A673 (cell line): ENCODE measurements at regions not wholly inside any gene's neighbourhood (a gene's known extent, or its start where the extent isn't known, plus 50 kb on each side); places are given as distances from the start of the nearest gene placed in this dataset.
"Not testable (repeated sequence)": the region's sequence is repeated elsewhere in the genome, so short reads cannot be mapped to it uniquely, and the experiment has no call there.

Experiments
- BruUV-seq: library from RNA; stranded (reverse); fragments of 400-500 nt; replicated peaks from 2 replicates; lab custom pipeline; 2021; lab: Mats Ljungman, UMichigan
- CTCF ChIA-PET: fragments of 300-600 bp; sonication (Branson Sonifier 250); formaldehyde crosslinking; loops from one replicate; lab custom pipeline; 2022; ENCODE audit warnings: antibody characterized with exemption; lab: Charles Lee
- POLR2A ChIA-PET: fragments of 300-600 bp; sonication (Branson Sonifier 250); formaldehyde crosslinking; loops from one replicate; lab custom pipeline; 2022; ENCODE audit warnings: antibody characterized with exemption; ENCODE audit not compliant: low non-redundant PET; lab: Charles Lee
- DNase-seq: peaks from one replicate; pipeline ENCODE4 v3.0.0-alpha.2; 2015; ENCODE audit warnings: low spot score
- H3K27ac ChIP-seq: fragments of 200-600 bp; sonication (generic); 2 replicates; pipeline ENCODE4 v1.5.1; 2016; ENCODE audit warnings: mixed run types, low read depth, mild to moderate bottlenecking, mixed read lengths, antibody characterized with exemption, low read length; ENCODE audit not compliant: poor library complexity, severe bottlenecking
- H3K27me3 ChIP-seq: fragments of 200-600 bp; sonication (generic); replicated peaks from 2 replicates; pipeline ENCODE4 v1.6.1; 2017; ENCODE audit warnings: mixed run types, low read depth, mild to moderate bottlenecking, mixed read lengths, antibody characterized with exemption, low read length; ENCODE audit not compliant: insufficient read depth, poor library complexity
- H3K36me3 ChIP-seq: fragments of 200-600 bp; sonication (generic); 2 replicates; pipeline ENCODE4 v1.6.1; 2016; ENCODE audit warnings: mixed run types, mild to moderate bottlenecking, mixed read lengths, antibody characterized with exemption, low read length; ENCODE audit not compliant: insufficient read depth, poor library complexity, severe bottlenecking
- H3K4me1 ChIP-seq: fragments of 200-600 bp; sonication (generic); 2 replicates; pipeline ENCODE4 v1.6.1; 2017; ENCODE audit warnings: mixed run types, mild to moderate bottlenecking, mixed read lengths, antibody characterized with exemption, low read length; ENCODE audit not compliant: insufficient read depth, poor library complexity, severe bottlenecking
- H3K4me3 ChIP-seq: fragments of 200-600 bp; sonication (generic); 2 replicates; pipeline ENCODE4 v1.5.1; 2016; ENCODE audit warnings: low read depth, mixed run types, mild to moderate bottlenecking, mixed read lengths, low read length; ENCODE audit not compliant: poor library complexity, severe bottlenecking
- H3K9me3 ChIP-seq: fragments of 200-600 bp; sonication (generic); 2 replicates; pipeline ENCODE4 v1.6.1; 2016; ENCODE audit warnings: mixed run types, low read depth, mild to moderate bottlenecking, mixed read lengths, antibody characterized with exemption, low read length; ENCODE audit not compliant: poor library complexity, severe bottlenecking
- intact Hi-C: fragments of 100-400 bp; cut with micrococcal nuclease; formaldehyde crosslinking; loops from one replicate; pipeline ENCODE4 v1.10.0; 2022; ENCODE audit not compliant: unreplicated experiment

GRCh38 chr2:111544006-111544405 lies 340.0 kb downstream of the ANAPC1 start:
- H3K9me3 ChIP-seq, H3K4me3 ChIP-seq, BruUV-seq, H3K27me3 ChIP-seq, H3K27ac ChIP-seq, H3K4me1 ChIP-seq, DNase-seq, CTCF ChIA-PET, H3K36me3 ChIP-seq, POLR2A ChIA-PET, intact Hi-C loops: not testable (repeated sequence)

- BruUV-seq, CTCF ChIA-PET, intact Hi-C loops, H3K9me3 ChIP-seq, POLR2A ChIA-PET, H3K36me3 ChIP-seq, H3K27me3 ChIP-seq, DNase-seq, H3K4me3 ChIP-seq, H3K4me1 ChIP-seq, H3K27ac ChIP-seq: not testable (repeated sequence)
These were observed 338.1 kb downstream of the ANAPC1 start for GRCh38 chr2:111545723-111546431.

DNA sequence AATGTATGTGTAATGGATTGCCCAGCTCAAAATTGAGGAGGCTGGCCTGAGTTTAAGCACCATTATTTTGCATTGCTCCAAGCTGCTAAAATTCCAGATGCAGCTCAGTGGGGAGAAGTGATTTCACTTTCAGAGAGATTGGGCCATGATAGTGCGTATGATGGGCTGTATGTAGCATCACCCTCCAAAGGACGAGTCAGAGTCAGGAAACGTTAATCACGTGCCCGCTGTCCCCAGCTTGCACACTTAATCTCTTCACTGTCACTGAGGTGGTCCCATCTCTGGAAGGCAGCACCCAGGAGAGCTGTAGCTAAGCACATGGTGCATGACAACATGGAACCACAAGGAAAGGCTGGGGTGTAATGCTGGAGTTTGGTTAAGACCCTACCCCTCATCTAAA lies 337.4 kb downstream of the ANAPC1 start:
- H3K4me1 ChIP-seq, H3K27me3 ChIP-seq, intact Hi-C loops, CTCF ChIA-PET, H3K27ac ChIP-seq, DNase-seq, H3K36me3 ChIP-seq, H3K4me3 ChIP-seq, BruUV-seq, POLR2A ChIA-PET, H3K9me3 ChIP-seq: not testable (repeated sequence)

- intact Hi-C loops, H3K4me1 ChIP-seq, H3K27me3 ChIP-seq, CTCF ChIA-PET, H3K36me3 ChIP-seq, POLR2A ChIA-PET, H3K9me3 ChIP-seq, DNase-seq, H3K4me3 ChIP-seq, BruUV-seq, H3K27ac ChIP-seq: not testable (repeated sequence)
These were observed 334.8 kb downstream of the ANAPC1 start for GRCh38 chr2:111549174-111549573.

DNA sequence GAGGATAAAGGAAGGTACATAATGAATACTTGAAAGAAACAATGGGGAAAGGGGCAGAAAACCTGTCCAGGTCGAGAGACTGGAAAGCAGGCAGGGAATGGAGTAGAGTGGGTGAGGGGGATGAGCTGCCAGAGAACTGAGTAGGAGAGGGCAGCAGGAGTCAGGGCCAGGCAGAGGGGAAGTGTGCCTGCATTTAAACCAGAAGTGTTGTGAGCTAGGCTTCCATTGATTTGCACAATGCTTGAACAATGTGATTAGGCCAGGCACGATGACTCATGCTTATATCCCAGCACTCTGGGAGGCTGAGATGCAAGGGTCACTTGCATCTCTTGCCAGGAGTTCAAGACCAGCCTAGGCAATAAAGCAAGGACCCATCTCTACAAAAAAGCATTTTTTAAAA lies 332.6 kb downstream of the ANAPC1 start:
- H3K4me3 ChIP-seq, BruUV-seq, DNase-seq, CTCF ChIA-PET, H3K27me3 ChIP-seq, H3K27ac ChIP-seq, H3K4me1 ChIP-seq, H3K36me3 ChIP-seq, H3K9me3 ChIP-seq, POLR2A ChIA-PET, intact Hi-C loops: not testable (repeated sequence)

GRCh38 chr2:111552625-111553024 lies 331.4 kb downstream of the ANAPC1 start:
- DNase-seq, CTCF ChIA-PET, intact Hi-C loops, H3K27me3 ChIP-seq, H3K36me3 ChIP-seq, H3K27ac ChIP-seq, H3K4me1 ChIP-seq, BruUV-seq, POLR2A ChIA-PET, H3K4me3 ChIP-seq, H3K9me3 ChIP-seq: not testable (repeated sequence)

DNA sequence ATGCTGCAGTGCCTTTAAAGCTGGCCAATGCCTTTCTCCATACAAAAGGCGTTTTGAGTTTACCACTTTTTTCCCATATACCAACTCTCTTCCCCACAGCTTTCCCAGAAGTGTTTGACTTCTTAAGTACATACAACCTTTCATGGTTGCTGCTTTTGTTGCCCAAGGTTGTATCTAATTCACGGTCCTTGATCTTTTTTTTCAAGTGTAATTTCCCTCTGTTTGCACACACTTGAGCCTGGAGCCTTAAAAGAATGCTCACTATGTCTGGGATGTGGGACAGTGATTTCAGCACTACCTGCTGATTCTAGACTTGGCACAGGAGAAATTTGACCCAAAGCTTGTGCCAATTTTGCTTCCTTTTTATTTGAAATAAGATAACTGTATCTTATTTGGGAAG lies 324.7 kb downstream of the ANAPC1 start:
- CTCF ChIA-PET, result not testable (repeated sequence)

GRCh38 chr2:111559814-111560213 lies 324.2 kb downstream of the ANAPC1 start:
- H3K4me3 ChIP-seq, H3K4me1 ChIP-seq, CTCF ChIA-PET, H3K9me3 ChIP-seq, POLR2A ChIA-PET, H3K36me3 ChIP-seq, DNase-seq, intact Hi-C loops, H3K27me3 ChIP-seq, BruUV-seq, H3K27ac ChIP-seq: not testable (repeated sequence)

More for the DNA sequence above, 324.7 kb downstream of the ANAPC1 start:
- H3K4me3 ChIP-seq, POLR2A ChIA-PET, H3K27ac ChIP-seq, BruUV-seq, intact Hi-C loops, H3K9me3 ChIP-seq, DNase-seq, H3K4me1 ChIP-seq, H3K27me3 ChIP-seq, H3K36me3 ChIP-seq: not testable (repeated sequence)
